Panc1 (cell line): ENCODE measurements at regions not wholly inside any gene's neighbourhood (a gene's known extent, or its start where the extent isn't known, plus 50 kb on each side); places are given as distances from the start of the nearest gene placed in this dataset.

ENCODE experiments used
- SIN3A ChIP-seq: IDR thresholded peaks from 2 replicates; pipeline ENCODE4 v1.6.1; 2012; ENCODE audit warnings: low read depth, mild to moderate bottlenecking, low read length, moderate library complexity, borderline replicate concordance; ENCODE audit not compliant: insufficient read depth
- TF ChIP-seq, protein P1 (sequence below): fragments of 450-650 bp; IDR thresholded peaks from 2 replicates; pipeline ENCODE4 v1.5.1; 2017; ENCODE audit warnings: mild to moderate bottlenecking
- TF ChIP-seq, protein P2 (sequence below), 2 experiments: IDR thresholded peaks; 2 replicates each; pipeline ENCODE4 v1.6.1; 2011 to 2012; ENCODE audit warnings: low read depth in 2 of 2, control low read depth in 1 of 2, low read length in 1 of 2, mild to moderate bottlenecking in 1 of 2, moderate library complexity in 1 of 2; ENCODE audit not compliant: insufficient read depth in 1 of 2

GRCh38 chr12:42855362-42855950, 265.9 kb upstream of the PRICKLE1 start:
- TF ChIP-seq, protein P1, sequence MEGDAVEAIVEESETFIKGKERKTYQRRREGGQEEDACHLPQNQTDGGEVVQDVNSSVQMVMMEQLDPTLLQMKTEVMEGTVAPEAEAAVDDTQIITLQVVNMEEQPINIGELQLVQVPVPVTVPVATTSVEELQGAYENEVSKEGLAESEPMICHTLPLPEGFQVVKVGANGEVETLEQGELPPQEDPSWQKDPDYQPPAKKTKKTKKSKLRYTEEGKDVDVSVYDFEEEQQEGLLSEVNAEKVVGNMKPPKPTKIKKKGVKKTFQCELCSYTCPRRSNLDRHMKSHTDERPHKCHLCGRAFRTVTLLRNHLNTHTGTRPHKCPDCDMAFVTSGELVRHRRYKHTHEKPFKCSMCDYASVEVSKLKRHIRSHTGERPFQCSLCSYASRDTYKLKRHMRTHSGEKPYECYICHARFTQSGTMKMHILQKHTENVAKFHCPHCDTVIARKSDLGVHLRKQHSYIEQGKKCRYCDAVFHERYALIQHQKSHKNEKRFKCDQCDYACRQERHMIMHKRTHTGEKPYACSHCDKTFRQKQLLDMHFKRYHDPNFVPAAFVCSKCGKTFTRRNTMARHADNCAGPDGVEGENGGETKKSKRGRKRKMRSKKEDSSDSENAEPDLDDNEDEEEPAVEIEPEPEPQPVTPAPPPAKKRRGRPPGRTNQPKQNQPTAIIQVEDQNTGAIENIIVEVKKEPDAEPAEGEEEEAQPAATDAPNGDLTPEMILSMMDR = no peak
- no peak for TF ChIP-seq SIN3A
- TF ChIP-seq, protein P2, sequence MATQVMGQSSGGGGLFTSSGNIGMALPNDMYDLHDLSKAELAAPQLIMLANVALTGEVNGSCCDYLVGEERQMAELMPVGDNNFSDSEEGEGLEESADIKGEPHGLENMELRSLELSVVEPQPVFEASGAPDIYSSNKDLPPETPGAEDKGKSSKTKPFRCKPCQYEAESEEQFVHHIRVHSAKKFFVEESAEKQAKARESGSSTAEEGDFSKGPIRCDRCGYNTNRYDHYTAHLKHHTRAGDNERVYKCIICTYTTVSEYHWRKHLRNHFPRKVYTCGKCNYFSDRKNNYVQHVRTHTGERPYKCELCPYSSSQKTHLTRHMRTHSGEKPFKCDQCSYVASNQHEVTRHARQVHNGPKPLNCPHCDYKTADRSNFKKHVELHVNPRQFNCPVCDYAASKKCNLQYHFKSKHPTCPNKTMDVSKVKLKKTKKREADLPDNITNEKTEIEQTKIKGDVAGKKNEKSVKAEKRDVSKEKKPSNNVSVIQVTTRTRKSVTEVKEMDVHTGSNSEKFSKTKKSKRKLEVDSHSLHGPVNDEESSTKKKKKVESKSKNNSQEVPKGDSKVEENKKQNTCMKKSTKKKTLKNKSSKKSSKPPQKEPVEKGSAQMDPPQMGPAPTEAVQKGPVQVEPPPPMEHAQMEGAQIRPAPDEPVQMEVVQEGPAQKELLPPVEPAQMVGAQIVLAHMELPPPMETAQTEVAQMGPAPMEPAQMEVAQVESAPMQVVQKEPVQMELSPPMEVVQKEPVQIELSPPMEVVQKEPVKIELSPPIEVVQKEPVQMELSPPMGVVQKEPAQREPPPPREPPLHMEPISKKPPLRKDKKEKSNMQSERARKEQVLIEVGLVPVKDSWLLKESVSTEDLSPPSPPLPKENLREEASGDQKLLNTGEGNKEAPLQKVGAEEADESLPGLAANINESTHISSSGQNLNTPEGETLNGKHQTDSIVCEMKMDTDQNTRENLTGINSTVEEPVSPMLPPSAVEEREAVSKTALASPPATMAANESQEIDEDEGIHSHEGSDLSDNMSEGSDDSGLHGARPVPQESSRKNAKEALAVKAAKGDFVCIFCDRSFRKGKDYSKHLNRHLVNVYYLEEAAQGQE (IDR thresholded peaks at IDR 0.05; ENCODE audit: insufficient read depth in 1 of 2, low read depth in 2 of 2, low read length in 1 of 2) = no peak
